ENCODE measurements at regions not wholly inside any gene's neighbourhood (a gene's known extent, or its start where the extent isn't known, plus 50 kb on each side); places are given as distances from the start of the nearest gene placed in this dataset.

DNA sequence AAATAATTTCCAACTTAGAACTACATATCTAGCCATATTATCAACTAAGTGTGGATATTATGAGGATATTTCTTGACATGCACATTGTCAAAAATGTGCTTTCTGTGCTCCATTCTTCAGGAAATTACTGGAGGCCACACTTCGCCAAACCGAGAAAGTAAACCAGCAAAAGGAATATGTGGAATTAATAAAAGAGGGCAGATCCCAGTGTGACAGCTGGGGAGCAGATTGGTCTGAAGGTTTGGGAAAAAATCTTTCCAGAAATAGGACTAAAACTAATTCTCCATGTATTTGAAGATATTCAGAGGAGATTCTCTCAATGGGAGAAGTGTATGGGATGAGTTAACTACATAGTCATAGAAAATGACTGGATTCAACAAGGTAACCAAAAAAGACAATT lies 546.9 kb upstream of the API5 start:
- Histone ChIP-seq H3K4me3 (ENCODE audit: low read depth in 1 of 2, low read length in 2 of 2) (no peak overlapping the region), H2AFZ (ENCODE audit: low read depth, low read length) (no peak overlapping the region), H3K79me2 (ENCODE audit: insufficient read depth, low read length) (no peaks in the 10 kb centered on the region), H3K4me2 (ENCODE audit: insufficient read depth, low read length) (no peak overlapping the region), H3K27ac (ENCODE audit: low read length) (no peak overlapping the region), H3K27me3 (ENCODE audit: insufficient read depth, low read length, poor library complexity) (no peaks in the 10 kb centered on the region), H4K20me1 (ENCODE audit: insufficient read depth, low read length) (no peaks in the 10 kb centered on the region), H3K9me3 (ENCODE audit: insufficient read depth, low read length, severe bottlenecking) (no peaks in the 10 kb centered on the region), H3K4me1 (ENCODE audit: insufficient read depth, low read length) (no peaks in the 10 kb centered on the region), H3K9ac (ENCODE audit: low read depth, low read length) (no peak overlapping the region), H3K36me3 (ENCODE audit: insufficient read depth, low read length) (no peaks in the 10 kb centered on the region)
- DNase-seq (no peak), ATAC-seq (ENCODE audit: insufficient read depth, low read depth) (no peak)
- no peak for TF ChIP-seq CTCF (IDR thresholded peaks at IDR 0.05; ENCODE audit: borderline replicate concordance, extremely low read depth, low read length, poor library complexity, severe bottlenecking)
- TF ChIP-seq EZH2 (IDR thresholded peaks at IDR 0.05; ENCODE audit: borderline replicate concordance, low read depth, low read length, severe bottlenecking) = no peak

DNA sequence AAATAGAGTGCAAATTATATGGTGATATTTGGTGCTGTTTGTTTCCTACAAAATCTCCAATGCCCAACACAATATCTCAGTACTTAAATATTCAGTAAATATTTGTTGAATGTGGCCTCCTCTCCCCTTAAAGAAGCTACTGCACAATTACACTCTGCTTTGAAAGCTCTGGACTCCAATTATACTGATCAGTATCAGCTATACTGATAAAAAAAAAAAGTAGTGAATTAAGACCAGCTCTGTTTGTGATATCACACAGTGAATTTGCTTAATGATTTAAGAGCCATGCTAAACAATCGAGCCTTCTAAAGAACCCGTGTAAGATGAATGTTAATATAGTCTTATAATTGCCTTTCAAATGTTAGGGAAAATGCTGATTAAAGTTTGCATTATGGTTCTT lies 543.2 kb upstream of the API5 start:
- H3K4me2 ChIP-seq (ENCODE audit: insufficient read depth, low read length) = no peak overlapping the region
- H3K27me3 ChIP-seq (ENCODE audit: insufficient read depth, low read length, poor library complexity) = no peaks in the 10 kb centered on the region
- no peak overlapping the region for H2AFZ ChIP-seq (ENCODE audit: low read depth, low read length)
- no peak for TF ChIP-seq CTCF (IDR thresholded peaks at IDR 0.05; ENCODE audit: borderline replicate concordance, extremely low read depth, low read length, poor library complexity, severe bottlenecking)
- TF ChIP-seq EZH2 (IDR thresholded peaks at IDR 0.05; ENCODE audit: borderline replicate concordance, low read depth, low read length, severe bottlenecking) = no peak
- no peak overlapping the region for H3K27ac ChIP-seq (ENCODE audit: low read length)
- H3K36me3 ChIP-seq (ENCODE audit: insufficient read depth, low read length) = no peaks in the 10 kb centered on the region
- H4K20me1 ChIP-seq (ENCODE audit: insufficient read depth, low read length) = no peaks in the 10 kb centered on the region
- no peak for DNase-seq
- ATAC-seq (ENCODE audit: insufficient read depth, low read depth) = no peak
- H3K9me3 ChIP-seq (ENCODE audit: insufficient read depth, low read length, severe bottlenecking) = no peaks in the 10 kb centered on the region
- no peaks in the 10 kb centered on the region for H3K4me1 ChIP-seq (ENCODE audit: insufficient read depth, low read length)
- no peaks in the 10 kb centered on the region for H3K79me2 ChIP-seq (ENCODE audit: insufficient read depth, low read length)
- no peak overlapping the region for H3K4me3 ChIP-seq (ENCODE audit: low read depth in 1 of 2, low read length in 2 of 2)
- H3K9ac ChIP-seq (ENCODE audit: low read depth, low read length) = no peak overlapping the region

DNA sequence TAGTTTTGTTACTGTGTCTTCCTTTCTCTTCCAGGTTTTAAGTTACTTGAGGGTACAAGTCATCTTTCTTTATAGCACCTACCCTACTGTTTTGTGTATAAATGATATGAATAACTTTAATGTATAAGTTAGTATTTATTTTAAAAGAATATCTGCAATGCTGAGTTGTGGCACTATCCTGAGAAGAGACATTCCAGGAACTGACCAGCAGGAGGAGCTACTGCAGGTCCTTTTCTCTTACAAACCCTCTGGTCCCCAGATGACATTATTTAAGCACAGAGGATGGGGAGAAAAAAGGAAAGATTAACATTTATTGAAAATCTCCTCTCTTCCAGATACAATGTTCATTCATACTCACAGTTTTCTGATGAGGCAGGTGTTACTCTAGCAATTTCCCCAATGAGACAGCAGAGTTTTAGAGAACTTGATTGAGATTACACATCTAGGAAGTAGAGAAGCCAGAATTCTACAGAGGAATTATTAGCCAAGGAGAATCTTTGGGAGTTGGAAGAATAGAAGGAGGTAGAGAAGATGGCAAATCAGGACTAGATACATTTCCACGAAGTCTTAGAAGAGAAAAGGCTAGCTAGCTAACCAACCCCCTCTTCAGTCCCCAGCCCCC lies 541.2 kb upstream of the API5 start:
- DNase-seq (peak; percentile 10), ATAC-seq (ENCODE audit: insufficient read depth, low read depth) (no peak)
- Histone ChIP-seq H3K36me3 (ENCODE audit: insufficient read depth, low read length) (no peaks in the 10 kb centered on the region), H3K9me3 (ENCODE audit: insufficient read depth, low read length, severe bottlenecking) (no peaks in the 10 kb centered on the region), H3K9ac (ENCODE audit: low read depth, low read length) (no peak overlapping the region), H3K79me2 (ENCODE audit: insufficient read depth, low read length) (no peaks in the 10 kb centered on the region), H2AFZ (ENCODE audit: low read depth, low read length) (no peak overlapping the region), H3K27ac (ENCODE audit: low read length) (no peak overlapping the region), H3K27me3 (ENCODE audit: insufficient read depth, low read length, poor library complexity) (no peaks in the 10 kb centered on the region), H3K4me1 (ENCODE audit: insufficient read depth, low read length) (no peaks in the 10 kb centered on the region), H3K4me2 (ENCODE audit: insufficient read depth, low read length) (no peak overlapping the region), H4K20me1 (ENCODE audit: insufficient read depth, low read length) (no peaks in the 10 kb centered on the region), H3K4me3 (ENCODE audit: low read depth in 1 of 2, low read length in 2 of 2) (no peak overlapping the region)
- peak; percentile 64 for TF ChIP-seq CTCF (IDR thresholded peaks at IDR 0.05; ENCODE audit: borderline replicate concordance, extremely low read depth, low read length, poor library complexity, severe bottlenecking)
- no peak for TF ChIP-seq EZH2 (IDR thresholded peaks at IDR 0.05; ENCODE audit: borderline replicate concordance, low read depth, low read length, severe bottlenecking)

Measured in DND-41 (cell line).